ENCODE measurements at regions not wholly inside any gene's neighbourhood (a gene's known extent, or its start where the extent isn't known, plus 50 kb on each side); places are given as distances from the start of the nearest gene placed in this dataset.

DNA sequence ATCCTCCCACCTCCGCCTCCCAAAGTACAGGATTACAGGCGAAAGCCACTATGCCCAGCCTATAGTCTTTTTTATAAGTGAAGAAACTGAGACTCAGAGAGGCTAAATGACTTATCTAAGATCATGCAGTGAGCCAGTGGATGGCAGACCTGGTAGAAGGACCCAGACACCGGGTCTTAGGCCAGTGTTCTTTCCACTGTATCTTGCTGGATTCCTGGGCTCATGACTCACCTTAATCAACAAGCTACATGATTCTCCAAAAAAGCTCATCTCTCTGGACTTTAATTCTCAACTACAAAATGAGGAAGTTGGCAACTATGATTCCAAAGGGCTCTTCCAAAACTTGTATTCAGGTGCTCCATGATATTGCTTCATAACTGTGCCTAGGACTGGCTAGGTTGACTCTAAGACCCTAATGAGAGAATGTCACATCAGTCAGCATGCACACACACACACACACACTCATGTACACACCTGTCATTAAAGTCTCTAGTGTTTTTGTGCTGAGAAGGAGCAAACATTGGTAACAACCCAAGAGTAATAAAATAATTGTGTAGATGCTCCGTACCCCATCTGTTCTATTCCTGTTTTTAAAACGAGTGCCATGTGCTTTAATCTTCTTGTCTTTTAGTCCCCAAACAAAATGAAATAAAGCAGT lies 89.7 kb upstream of the SLC4A7 start (continued):
- no peak for TF ChIP-seq CHD1 (IDR thresholded peaks at IDR 0.05; ENCODE audit: low read depth, low read length)
- no peak for TF ChIP-seq SUZ12 (IDR thresholded peaks at IDR 0.05; ENCODE audit: low read length)

Data from H1 (cell line).